ENCODE measurements at regions not wholly inside any gene's neighbourhood (a gene's known extent, or its start where the extent isn't known, plus 50 kb on each side); places are given as distances from the start of the nearest gene placed in this dataset.

DNA sequence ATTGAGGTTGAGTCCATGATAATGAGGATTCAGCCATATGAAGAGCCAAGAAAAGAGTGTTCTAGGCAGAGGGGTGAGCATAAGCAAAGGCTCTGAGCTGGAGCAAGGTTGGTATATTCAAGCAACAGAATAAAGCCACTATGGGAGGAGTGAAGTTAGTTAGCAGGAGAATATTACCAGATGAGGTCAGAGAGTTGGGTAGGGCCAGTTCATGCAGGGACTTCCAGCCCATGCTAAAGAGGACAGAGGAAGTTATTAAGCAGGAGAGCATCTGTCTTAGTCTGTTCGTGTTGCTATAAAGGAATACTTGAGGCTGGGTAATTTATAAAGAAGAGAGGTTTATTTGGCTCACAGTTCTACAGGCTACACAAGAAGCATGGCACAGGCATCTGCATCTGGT is 57.1 kb upstream of the ATG10 start:
- DNase-seq, result no peak

DNA sequence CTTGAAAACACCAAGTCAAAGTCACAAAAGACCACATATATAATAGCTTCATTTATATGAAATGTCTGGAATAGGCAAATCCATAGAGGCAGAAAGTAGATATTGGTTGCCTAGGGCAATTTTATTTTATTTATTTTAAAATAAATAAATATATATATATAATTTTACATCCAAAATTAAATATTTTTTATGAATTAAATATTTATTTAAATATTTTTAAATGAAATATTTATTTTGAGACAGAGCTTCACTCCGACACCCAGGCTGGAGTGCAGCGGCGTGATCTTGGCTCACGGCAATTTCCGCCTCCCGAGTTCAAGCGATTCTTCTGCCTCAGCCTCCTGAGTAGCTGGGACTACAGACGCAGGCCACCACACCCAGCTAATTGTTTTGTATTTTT is 58.9 kb upstream of the ATG10 start:
- no peak for DNase-seq

GRCh38 chr5:81909677-81910076 is 62.1 kb upstream of the ATG10 start:
- no peak for DNase-seq

GRCh38 chr5:81908771-81909170 is 63.1 kb upstream of the ATG10 start:
- no peak for DNase-seq

DNA sequence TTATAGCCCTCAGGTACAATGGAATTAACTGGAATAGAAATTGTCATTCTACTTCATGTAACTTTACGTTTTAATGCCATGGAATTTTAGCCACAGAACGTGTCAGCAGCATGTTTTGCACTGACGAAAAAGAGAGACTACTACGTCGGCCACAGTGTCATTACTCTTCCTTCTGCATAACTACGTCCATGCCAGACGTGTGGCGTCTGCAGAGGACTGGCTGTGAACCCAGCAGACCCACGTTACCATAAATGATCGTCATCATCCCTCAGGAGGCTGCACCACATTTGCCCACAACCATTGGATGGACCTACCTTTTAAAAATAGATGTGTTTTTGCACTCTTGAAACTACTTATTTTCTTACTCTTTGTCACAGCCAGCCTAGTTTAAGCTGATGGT is 63.8 kb upstream of the ATG10 start:
- no peak for DNase-seq

- no peak for DNase-seq
Measured at GRCh38 chr5:81907012-81907635, 64.7 kb upstream of the ATG10 start.

DNA sequence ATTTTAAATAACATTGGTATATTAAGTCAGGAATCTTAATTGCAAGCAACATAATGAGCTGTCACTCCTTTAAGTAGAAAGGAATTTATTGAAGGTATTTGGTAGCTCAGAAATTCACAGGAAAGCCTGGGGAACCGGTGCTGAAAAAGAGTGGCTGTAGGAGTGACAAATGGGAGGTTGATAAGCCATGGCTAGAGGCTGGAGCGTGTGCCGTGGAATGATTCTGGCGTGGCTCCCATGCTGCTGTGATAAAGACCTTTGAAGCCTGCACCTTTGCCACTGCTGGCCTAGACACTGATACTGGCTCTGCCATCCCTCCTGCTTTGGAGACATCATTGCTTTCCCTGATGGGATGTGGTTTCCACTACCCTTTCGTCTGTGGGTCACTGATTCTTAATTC is 65.7 kb upstream of the ATG10 start:
- no peak for DNase-seq

- DNase-seq, result no peak
Measured at GRCh38 chr5:81904861-81905260, 67.0 kb upstream of the ATG10 start.

DNA sequence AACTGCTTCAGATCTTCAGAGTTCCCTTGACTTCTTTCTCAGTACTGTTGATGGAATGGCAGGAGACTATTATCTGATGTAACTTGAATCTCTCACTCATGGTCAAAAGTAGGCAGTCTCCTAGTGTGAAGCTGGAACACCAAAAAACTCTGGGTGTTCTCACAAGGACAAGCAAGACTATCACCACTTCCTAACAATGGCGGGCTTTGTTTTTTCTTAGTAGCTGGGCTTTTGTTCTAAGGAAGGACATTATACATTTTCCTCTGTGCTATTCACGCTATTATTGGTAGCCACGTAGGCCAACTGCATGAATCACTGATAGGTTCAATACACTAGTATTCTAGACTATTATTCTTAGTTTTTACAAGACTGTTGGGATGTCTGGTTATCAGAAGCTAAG is 67.7 kb upstream of the ATG10 start:
- no peak for DNase-seq

DNA sequence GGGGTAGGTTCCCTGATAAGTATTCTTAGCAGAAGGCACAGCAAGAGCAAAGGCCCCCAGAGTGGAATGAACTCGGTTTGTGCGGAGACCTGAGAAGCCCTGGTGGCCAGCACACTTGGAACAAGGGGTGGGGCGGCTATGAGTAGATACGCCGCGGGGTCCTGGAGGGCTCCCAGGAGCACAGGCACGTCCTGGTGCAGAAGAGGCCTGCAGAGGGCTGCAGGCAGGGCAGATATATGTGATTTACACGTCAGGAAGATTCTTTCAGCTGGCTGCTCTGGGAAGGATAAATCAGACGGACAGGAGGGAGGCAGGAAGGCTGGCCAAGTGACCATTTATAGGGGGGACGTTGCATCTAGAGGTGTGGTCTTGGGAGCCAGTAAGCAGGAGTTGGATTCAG is 70.2 kb upstream of the ATG10 start:
- DNase-seq, result no peak

GRCh38 chr5:81899123-81899522 is 72.7 kb upstream of the ATG10 start:
- DNase-seq, result no peak

- no peak for DNase-seq
Measured at GRCh38 chr5:81898403-81898802, 73.4 kb upstream of the ATG10 start.

GRCh38 chr5:81896764-81897163 is 75.1 kb upstream of the ATG10 start:
- no peak for DNase-seq

DNA sequence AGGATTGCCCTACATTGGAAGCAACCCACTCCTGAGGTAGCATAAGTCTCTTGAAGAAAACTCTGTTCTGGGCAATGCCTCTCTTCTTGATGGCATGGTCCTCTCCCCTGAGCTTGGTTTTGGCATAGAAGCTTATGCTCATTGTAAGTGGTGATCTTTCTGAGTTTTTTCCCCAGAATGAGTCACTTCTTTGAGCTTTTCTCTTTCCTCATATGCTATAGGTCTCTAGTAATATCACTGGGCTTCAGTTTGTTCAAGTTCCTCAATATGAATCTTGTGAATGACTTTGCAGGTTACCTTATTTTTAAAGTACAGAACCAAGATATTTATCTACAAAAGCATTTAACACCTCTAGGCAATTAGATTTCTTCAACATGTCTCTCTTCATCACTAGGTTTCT is 76.5 kb upstream of the ATG10 start:
- no peak for DNase-seq

DNA sequence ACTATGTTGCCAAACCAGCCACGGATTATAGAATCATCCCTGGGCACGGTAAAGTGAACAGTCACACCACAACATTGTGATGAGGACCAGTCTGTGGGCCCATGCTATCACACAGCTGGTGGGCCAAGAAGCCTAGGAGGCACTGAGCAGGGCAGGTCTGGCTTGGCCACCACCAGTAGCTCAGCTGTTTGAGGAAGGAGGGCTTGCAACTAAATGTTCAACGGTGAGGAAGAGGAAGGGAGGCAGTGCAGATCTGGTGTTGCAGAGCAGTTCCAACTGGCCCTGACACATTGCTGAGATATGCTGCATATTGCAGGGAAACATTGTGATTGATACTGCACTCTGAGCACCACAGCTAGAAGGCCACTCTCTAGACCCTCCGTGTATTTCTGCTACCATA is 77.9 kb upstream of the ATG10 start:
- no peak for DNase-seq

- no peak for DNase-seq
Measured at GRCh38 chr5:81884871-81885270, 87.0 kb upstream of the ATG10 start.

GRCh38 chr5:81883371-81883770 is 88.5 kb upstream of the ATG10 start:
- DNase-seq, result no peak

DNA sequence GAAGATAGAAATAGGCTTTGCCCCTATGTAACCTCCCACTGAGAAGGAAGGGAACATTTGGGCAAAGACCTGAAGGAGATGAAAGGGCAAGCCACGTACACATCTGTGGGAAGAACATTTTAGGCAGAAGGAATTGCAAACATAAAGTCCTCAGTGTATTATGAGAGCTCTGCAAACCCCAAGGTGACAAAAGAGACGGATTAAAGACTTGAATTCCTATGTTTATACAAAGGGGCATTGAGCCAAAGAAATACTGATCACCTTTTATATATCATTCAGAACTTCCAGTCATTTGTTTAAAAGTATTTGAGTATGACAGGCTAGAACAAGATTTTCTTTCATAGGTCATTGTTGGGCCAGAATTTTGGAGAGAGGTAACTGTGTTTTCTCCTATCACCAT is 90.2 kb upstream of the ATG10 start:
- no peak for DNase-seq

DNA sequence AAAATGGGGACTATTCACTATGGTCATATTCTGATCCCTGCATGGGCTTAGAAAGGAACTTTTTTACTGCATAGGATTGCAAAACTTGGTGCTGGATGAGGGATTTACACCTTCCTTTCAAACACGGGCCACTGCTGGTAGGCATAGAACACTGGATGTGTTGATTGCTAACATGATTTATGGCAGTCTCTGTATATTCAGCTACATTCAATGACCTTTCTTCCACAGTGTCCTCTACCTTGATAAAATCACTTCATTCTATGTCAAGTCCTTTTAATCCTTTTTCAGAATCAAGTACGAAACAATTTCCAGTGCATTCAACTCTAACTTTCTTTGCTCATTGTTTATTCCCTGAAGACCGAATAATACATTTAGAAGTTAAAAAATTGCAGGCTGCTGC is 91.9 kb upstream of the ATG10 start:
- no peak for DNase-seq

DNA sequence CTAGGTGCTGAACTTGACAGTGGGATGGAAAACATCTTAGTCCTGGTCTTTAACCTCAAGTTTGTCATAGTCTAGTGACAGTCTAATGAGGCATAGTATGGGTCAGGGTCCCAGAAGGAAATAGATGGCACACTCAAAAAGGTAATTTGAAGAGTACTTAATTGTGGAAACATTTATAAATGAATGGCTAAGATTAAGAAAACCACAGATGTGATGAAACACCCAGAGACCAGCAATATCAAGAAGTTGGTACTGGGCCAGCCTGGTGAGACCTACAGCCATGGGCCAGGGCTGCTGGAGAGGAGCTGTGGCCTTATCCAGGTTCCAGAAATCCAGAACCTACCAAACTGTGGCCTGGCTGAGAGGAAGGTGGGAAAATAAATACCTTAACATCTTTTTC is 93.5 kb upstream of the ATG10 start:
- no peak for DNase-seq

- DNase-seq, result no peak
Measured at GRCh38 chr5:81866994-81867393, 104.8 kb upstream of the ATG10 start.

GRCh38 chr5:81860778-81861177 is 109.9 kb upstream of the SSBP2 start:
- no peak for DNase-seq

DNA sequence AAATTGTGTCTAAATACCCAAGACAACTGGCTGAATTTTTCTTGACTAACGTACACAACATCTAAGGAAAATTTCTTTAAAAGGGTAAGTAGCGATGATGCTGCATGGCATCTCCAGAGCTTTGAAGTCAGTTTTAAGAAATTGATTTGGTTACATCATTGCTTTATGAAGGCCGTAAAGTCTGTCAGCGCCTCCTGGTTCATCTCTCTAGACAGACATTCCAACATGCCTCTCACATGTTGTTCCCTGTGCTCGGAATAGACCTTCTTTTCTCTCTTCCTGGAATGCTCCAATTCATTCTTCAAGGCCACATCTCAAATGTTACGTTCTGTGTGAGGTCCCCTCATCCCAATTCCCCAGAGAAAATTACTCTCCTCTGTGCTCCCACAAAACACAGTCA is 108.7 kb upstream of the SSBP2 start:
- no peak for DNase-seq

DNA sequence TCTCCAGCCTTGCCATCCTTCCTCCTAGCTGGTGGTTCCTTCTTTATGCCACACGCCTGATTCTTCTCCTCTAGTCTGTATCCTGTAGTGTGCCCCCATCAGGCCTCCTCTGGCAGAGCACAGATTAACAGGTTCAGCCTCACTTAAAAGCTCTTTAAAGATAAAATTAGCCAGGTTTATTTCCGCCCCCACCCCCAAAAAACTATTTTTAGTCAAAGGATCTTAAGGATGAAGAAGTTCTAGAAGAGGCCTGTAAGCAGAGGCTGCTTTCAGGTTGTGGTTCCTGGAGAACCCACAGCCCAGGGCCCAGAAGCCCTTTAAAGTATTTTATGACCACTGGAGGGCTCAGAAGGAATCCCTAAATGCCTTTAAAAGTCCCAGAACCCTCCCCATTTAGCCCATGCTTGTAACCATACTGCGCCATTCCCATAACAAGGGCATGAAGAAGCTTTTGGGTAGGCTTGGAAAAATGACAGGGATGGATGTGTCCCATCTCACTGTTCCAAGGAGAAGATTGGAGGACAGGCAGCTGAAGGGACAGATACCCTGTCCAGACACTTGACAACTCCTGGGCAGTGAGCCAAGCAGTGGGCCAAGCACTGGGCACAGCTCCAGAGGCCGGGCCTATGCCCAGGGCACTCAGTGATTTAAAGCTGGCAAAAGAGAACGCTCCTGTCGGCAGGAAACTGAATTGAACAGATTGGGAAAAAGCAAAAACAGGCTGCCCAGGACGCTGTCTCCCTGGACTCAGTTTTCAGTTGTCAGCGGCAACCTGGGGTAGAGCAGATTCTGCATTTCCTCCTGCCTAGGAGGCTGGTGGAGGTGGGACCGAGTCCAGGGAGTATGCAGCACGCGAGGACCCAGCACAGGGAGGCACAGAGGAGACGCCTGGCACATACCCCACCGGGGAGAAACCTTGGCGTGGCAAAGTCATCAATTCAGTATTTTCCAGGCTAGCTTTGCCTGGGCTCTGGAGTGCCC is 106.3 kb upstream of the SSBP2 start:
- DNase-seq, result peak; percentile 15

DNA sequence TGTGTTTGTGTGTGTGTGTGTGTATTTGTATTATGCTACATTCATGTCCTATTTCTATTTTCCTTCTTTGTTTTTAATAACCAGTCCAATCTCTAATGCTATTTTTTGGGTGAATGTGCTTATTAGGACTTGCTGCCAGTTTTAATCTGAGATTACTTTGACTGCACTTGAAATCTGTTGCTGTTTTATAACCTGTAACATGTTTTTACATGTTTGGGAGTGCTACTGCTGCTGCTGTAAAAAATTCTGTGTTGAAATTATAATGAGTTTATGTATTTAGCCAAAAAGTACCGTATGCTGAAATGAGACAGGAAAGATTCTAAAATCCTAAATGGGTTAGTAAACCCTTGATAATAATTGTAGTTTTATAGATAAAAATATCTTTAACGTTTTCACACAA is 104.7 kb upstream of the SSBP2 start:
- DNase-seq, result no peak

Data from CD4-positive, alpha-beta T cell treated with Interleukin-17A for 1 hour (primary cell).